HG03342 (cell line): ENCODE measurements at regions not wholly inside any gene's neighbourhood (a gene's known extent, or its start where the extent isn't known, plus 50 kb on each side); places are given as distances from the start of the nearest gene placed in this dataset.
A peak's percentile ranks its signal among the peaks of the same experiment; 100 is the strongest.
"Not testable (repeated sequence)": the region's sequence is repeated elsewhere in the genome, so short reads cannot be mapped to it uniquely, and the experiment has no call there.

Source experiments
- ATAC-seq: cut with Tn5 transposase; IDR thresholded peaks from one replicate; pipeline ENCODE4 v1.9.1; 2021; ENCODE audit warnings: mild to moderate bottlenecking, moderate library complexity; ENCODE audit not compliant: unreplicated experiment

DNA sequence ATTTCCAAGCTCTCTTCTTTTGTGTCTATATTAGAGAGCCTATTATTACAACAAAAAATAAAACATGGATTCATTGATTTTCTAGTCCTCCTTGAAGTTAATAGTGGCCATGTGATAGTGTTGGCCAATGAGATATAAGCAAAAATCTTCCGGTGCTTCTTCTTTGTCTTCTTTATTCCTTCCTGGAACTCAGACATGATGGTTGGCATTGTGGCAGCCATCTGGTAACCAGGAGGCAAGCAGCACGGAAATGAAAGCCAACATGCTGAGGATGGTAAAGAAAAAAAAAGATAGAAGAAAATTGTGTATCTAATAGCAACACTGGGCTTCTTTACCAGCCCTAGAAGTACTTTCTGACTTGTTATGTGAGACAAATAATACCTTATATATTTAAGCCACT is 50.8 kb upstream of the SEL1L start:
- ATAC-seq = no peak

DNA sequence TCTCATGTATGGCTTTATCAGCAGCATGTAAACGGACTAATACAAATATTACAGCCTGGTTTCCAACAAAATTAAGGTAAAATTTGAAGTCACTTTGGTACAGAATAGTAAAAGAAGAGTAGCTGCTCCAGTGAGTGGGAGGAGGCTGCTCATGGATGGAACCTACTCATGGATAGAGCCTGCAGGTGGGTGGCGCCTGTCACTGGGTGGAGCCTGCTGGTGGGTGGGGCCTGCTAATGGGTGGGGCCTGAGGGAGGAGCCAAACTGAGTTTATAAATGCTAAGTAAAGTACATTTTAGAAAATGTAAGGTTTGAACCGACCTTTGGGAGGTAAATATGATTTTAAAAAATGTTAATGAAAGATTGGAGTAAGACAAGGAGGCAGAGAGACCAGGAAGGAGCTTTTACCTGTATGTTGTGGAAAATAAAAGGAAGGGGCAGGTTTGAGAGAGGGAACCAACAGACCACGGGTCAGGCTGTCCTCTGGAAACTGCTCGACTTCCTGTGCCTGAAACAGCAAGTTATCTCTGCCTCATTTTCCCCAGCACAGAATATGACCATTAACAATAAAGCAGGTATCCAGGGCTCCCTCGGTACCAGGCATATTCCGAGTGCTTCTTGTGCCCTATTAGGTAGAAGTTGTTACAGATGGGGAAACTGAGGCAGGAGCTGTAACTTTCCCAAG is 55.9 kb upstream of the SEL1L start:
- peak; percentile 44 for ATAC-seq

DNA sequence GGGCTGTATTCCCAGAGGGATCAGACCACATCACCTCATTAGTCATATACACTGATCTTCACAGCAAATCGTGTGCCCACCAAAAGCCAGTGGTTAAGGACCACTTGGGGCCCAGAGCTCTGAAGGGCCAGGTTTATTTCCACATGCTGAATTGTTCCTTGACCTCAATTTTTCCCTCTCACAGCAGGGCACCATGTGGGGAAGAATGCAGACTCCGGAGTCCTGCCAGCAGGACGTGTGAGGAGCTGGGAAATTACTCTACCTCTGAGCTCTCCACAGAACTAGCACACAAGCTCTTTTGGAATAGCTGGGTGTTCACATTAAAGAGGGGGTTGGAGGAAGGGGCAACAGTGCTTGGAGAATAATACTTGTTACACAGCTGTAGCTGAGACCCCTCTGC is 57.6 kb upstream of the SEL1L start:
- ATAC-seq = no peak

DNA sequence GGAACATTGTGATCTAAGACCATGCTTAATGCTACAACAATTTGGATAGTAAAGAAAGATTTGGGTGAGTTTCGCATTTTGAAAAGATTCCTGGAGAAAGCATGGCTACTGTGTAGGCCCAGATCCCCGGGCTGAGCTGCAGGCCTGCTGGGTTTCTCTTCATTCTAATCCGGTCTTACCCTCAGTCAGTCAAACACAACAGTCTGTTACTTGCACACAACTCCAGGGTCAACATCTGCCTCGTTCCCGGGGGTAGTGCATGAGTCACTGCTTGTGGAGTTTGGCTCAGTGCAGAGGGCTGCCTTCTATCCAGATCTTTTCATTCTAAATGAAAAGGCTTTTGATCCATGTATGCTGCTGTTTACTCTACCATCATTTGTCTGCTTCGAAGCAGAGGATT is 60.4 kb upstream of the SEL1L start:
- ATAC-seq = no peak

DNA sequence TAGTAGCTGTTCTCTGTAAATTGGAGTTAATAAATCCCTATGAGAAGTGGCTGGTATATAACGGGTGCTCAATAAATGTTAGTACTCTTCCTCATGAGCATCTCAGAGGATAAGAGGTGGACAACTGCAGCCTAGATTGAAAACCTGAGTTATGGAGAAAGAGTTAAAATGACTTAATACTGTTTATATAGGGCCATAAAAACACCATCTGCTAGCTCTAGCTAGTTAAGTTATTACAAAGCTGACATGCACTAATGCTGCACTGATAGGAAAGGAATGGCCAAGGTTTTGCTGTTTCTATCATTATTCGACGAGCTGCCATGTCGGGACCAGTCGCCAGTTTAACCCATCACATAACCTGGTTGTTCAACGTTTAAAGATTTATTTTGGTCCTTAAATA is 72.0 kb upstream of the SEL1L start:
- ATAC-seq = no peak

DNA sequence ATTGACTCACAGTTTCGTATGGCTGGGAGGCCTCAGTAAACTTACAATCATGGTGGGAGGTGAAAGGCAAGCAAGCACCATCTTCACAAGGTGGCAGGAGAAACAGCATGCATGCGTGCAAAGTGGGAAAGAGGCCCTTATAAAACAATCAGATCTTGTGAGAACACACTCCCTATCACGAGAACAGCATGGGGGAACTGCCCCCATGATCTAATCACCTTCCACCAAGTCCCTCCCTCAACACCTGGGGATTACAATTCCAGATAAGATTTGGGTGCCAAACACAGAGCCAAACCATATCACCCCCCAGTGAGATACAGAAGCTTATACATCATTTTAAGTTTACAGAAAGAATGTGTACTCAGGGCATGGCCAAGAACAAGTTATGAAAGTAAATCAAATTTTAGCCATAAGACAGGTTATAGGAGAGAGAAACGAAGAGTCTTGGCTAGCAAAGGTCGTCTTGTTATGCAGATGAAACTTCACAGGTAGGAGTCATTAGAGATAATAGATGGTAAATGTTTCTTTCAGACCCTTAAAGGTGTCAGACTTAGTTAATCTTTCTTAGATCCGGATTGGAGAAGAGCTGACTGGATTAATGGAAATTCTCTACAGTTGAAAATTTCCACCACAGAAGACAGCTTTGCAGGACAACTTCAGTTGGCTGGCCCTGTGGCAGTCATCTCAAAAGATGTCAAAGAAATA is 79.8 kb upstream of the SEL1L start:
- ATAC-seq = no peak

DNA sequence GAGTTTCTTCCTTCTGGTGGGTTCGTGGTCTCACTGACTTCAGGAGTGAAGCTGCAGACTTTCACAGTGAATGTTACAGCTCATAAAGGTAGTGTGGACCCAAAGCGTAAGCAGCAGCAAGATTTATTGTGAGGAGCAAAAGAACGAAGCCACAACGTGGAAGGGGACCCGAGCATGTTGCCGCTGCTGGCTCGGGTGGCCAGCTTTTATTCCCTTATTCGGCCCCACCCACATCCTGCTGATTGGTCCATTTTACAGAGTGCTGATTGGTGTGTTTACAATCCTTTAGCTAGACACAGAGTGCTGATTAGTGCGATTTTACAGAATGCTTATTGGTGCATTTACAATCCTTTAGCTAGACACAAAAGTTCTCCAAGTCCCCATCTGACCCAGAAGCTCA is 80.6 kb upstream of the SEL1L start:
- not testable (repeated sequence) for ATAC-seq

DNA sequence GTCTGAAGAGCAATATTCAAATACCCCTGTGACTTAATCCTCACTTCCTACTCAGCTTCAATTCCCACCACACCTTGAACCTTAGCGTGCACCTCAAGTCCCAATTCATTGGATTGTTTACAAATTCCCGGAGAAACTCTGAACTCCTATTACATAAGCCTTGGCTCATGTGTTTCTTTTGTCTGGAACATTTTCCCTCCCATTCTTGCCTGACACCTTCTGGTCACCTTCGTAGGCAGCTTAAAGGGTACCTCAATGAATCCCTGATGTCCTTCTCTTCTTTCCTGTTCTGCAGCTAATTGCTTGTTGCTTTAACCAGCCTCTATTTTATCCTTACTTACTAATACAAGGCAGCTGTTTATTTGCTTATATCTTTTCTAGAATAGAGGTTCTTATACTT is 85.0 kb upstream of the SEL1L start:
- ATAC-seq = no peak

DNA sequence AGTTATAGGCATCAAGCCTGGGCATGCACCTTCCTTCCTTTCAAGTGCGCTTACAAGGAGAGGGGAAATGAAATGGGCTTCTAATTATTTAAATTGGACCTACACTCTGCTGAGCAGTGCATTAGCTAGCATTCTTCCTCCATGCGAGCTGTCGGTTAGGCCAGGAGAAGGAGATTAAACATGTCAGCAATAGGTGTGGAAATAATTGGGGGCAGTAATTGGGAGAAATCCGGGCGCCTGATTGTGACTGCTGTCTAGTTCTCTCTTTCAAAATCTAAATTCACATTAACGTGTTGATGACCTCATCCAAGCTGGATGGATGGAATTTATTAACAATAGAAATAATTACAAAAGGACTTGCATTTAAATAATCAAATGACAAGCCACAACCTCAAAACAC is 86.2 kb upstream of the SEL1L start:
- no peak for ATAC-seq

DNA sequence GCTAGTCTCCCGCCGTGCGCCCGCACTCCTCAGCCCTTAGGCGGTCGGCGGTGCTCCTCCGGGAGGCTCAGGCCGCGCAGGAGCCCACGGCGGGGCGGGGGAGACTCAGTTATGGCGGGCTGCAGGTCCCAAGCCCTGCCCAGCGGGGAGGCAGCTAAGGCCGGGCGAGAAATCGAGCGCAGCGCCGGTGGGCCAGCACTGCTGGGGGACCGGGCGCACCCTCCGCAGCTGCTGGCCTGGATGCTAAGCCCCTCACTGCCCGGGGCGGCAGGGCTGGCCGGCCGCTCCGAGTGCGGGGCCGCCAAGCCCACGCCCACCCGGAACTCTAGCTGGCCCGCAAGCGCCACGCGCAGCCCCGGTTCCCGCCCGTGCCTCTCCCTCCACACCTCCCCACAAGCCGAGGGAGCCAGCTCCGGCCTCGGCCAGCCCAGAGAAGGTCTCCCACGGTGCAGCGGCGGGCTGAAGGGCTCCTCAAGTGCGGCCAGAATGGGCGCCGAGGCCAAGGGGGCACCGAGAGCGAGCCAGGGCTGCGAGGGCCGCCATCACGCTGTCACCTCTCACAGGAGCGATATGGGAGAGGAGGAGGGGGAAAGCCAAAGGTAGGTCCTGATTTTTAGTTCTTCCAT is 90.2 kb upstream of the SEL1L start:
- ATAC-seq = not testable (repeated sequence)

DNA sequence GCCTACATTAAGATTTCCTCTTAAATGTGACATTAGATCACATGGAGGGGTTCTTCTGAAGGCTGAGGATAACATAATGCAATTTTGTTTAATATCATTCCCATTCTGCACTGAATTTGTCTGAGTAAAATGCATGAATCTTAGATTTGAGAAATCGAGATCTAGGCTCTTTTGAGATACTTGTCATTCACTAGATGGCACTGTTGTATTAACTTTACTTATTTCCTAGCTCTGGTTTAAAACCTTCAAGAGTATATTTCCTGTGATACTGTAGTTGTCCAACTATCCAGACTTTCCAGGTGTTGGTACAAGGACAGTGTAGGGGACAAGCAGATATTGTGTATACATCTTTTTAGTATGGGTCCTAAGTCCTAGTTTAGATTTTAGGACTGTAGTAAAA is 91.7 kb upstream of the SEL1L start:
- ATAC-seq = no peak

DNA sequence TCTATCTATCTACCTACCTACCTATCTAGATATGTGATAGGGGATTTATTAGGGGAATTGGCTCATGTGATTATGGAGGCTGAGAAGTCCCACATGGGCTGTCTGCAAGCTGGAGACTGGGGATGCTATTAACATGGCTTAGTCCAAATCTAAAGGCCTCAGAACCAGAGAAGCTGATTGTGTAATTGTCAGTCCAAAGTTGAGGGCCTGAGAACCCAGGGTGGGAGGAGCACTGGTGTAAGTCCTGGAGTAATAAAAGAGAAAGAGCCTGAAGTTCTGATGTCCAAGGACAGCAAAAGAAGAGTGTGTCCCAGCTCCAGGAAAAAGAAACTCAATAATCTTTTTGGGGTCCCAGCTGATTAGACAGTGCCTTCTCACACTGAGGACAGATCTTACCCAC is 98.5 kb upstream of the SEL1L start:
- no peak for ATAC-seq

DNA sequence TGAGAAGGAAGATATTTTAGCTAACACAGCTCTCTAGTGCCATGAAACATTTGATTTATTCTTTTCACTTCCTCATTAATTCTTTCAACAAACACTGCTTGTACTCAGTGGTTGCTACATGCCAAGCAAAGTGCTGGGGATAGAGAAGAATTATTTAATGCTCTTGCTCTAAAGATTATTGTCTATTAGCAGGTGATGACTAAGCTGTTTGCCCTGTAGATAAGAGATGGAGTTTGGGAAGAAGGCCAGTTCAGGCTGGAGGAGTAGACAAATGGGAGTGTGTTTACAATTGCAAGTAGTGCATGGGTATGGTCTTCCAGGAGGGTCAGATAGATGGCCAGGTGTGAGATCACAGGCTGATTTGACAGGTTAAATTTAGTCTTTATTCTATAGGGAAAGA is 99.8 kb upstream of the SEL1L start:
- ATAC-seq = no peak

DNA sequence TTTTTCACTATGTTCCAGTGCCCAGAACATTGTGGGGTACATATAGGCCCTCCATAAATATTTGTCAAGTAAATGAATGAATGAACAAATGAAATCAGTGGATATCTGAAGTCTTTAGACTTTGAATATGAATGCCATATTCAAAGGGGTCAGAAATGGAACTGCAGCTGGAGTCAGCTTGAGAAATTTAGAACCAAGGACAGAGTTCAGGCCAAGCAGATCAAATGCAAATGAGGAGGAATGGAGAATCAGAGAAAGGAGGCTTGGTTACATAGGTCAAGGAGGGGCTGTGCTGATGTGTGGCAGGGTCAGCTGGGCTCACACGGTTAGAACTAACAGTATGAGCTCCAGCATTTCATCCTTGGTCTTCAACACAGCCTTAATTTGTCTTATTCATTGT is 104.0 kb upstream of the SEL1L start:
- ATAC-seq = no peak

DNA sequence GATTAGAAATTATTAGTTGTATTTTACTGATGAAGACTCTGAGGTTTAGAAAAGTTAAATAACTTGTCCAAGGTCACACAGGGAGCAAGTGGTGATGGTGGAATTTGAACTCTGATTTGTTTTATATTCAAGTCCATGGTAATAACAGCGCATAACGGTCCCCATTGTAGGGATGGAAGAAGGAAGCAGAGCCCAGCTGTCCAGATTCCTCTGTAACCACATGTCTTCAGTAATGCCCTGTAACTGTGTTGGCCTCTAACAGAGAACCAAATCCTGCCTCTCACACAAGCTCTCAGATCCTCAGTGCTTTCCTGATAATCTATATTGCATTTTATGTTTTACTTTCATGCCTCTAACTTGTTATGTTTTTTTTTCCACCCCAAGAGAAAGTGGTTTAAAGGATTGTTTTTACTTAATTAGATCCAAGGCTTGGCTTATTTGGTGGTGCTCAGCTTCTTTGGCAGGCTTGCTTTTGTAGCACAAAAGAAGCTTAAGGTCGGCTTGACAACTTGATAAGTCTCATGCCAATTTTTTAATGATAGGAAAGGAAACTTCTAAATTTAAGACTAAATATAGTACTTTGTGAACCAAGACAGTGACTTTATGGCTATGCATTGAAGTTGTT is 105.1 kb upstream of the SEL1L start:
- ATAC-seq = no peak

DNA sequence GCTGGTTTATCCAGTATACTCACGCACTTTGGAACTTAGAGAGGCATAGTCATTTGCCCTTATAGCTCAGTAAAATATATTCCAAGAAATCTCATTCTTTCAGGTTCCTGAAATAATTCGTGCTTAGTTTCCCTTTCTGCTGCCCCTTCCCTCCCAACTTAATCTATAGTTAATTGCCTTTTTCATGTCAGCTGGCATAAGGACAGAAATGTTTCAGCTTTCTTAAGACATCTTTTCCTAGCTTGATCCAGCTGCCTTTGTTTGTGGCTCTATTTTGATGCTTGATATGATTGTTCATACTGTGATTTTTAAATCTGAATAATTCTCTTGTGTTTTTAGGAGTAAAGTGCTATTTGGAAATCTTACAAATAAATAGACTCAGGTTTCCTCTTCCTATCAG is 120.0 kb upstream of the SEL1L start:
- ATAC-seq = no peak

DNA sequence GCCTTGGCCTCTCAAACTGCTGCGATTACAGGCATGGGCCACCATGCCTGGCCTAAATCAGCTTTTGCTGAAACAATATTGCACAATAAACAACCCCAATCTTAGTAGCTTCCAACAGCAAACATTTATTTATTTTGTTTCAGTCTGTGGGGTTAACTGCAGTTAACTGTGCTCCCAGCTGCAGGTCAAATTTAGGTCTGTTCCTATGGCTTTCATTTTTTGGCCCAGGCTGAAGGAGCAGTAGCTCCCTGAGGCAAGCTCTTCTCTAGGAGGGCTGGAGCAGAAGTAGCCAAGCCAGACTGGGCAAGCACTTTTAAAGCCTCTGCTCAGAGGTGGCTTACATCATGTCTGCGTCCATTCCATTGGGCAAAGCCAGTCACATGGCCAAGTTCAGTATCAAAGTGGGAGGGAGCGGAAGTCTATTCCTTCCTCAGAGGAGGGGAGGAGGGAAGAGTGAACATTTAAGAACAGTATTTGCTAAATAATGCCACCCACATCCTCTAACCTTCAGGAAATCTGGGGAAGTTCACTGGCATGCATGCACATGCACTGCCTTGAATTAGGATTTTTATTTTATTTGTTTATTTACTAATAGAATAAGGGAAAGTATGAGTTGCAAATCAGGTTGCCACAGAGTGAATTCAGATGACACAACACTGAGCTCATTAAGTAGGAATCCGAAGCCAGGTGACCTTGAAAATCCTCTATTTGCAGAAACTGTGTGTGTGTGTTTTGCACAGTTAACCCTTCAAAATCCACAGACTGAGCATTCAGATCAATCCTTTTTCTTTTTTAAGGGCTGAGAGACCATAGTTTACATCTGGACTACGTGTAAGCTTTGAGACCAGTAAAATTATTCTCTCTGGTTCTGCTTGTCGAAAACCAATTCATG is 122.0 kb upstream of the SEL1L start:
- no peak for ATAC-seq

DNA sequence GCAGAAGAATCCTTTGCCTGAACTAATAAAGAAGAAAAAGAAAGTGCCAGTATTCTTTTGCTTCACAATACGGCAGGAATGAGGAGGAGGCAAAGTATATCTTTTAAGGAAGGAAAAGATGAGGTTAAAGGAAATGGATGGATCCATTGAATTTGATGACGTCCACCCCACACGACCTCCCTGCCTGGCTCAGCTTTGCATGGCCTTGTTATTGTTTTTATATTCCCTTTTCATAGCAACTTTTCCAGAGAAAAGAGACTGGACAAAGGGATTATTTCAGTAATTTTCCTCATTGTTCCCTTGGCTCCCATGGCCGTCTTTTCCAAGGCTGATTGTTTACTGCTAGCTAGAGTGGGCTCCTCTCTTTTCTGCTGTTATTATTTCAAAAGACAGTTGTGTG is 123.2 kb upstream of the SEL1L start:
- ATAC-seq = no peak

DNA sequence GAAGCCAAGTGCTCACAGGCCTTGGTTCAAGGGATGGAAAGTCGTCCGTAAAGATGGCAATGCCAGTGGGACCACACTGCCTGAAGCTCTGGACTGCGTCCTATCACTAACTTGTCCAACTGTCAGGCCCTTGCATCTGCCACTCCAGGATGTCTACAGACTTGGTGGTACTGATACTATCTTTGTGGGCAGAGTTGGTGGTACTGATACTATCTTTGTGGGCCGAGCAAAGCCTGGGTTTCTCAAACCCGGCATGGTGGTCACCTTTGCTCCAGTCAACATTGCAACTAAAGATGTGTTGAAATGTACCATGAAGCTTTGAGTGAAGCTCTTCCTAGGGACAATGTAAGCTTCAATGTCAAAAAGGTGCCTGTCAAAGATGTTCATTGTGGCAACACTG is 128.4 kb upstream of the SEL1L start:
- ATAC-seq = no peak

DNA sequence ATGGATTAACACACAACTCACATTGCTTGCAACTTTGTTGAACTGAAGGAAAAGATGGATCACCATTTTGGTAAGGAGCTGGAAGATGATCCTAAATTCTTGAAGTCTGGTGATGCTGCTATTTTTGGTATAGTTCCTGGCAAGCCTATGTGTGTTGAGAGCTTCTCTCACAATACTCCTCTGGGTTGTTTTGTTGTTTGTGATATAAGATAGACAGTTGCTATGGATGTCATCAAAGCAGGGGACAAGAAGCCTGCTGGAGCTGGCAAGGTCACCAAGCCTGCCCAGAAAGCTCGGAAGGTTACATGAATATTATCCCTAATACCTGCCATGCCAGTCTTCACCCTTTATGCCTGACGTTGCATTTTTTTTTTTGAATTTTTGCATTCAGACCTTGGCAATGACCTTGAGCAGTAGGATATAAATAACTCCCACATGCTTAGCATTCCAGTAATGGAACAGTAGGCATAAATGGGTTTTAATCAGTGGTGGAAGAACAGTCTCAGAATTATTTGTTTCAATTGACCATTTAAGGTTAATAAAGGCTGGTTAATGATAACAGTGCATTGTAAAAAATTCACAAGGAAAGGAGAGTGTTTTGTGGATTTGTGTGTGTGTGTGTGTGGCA is 129.0 kb upstream of the SEL1L start:
- no peak for ATAC-seq
